ENCODE measurements at regions not wholly inside any gene's neighbourhood (a gene's known extent, or its start where the extent isn't known, plus 50 kb on each side); places are given as distances from the start of the nearest gene placed in this dataset.

DNA sequence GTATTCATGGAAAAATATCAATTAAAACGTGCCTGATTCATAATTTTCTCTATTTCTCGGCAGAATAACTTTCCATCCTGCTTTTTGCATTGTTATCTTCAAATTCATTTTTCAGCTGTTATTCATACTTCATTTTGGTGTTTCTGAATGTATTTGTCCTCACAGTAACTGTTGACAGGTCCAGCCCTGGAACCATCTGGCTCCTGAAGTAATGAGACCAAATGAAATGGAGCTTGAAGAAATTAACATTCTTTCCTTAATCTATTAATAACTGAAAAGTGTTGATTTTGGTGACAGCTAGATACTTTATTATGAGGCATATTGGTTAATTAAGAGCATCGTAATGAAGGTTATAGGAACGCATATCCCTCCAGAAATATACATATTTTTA, 257.0 kb upstream of the MINDY3 start:
- TF ChIP-seq POLR2AphosphoS5 (IDR thresholded peaks at IDR 0.05; ENCODE audit: low read depth, low read length) (no peak), SIN3A (IDR thresholded peaks at IDR 0.05; ENCODE audit: borderline replicate concordance, insufficient read depth, low read length) (no peak)
- TF ChIP-seq, protein P1, sequence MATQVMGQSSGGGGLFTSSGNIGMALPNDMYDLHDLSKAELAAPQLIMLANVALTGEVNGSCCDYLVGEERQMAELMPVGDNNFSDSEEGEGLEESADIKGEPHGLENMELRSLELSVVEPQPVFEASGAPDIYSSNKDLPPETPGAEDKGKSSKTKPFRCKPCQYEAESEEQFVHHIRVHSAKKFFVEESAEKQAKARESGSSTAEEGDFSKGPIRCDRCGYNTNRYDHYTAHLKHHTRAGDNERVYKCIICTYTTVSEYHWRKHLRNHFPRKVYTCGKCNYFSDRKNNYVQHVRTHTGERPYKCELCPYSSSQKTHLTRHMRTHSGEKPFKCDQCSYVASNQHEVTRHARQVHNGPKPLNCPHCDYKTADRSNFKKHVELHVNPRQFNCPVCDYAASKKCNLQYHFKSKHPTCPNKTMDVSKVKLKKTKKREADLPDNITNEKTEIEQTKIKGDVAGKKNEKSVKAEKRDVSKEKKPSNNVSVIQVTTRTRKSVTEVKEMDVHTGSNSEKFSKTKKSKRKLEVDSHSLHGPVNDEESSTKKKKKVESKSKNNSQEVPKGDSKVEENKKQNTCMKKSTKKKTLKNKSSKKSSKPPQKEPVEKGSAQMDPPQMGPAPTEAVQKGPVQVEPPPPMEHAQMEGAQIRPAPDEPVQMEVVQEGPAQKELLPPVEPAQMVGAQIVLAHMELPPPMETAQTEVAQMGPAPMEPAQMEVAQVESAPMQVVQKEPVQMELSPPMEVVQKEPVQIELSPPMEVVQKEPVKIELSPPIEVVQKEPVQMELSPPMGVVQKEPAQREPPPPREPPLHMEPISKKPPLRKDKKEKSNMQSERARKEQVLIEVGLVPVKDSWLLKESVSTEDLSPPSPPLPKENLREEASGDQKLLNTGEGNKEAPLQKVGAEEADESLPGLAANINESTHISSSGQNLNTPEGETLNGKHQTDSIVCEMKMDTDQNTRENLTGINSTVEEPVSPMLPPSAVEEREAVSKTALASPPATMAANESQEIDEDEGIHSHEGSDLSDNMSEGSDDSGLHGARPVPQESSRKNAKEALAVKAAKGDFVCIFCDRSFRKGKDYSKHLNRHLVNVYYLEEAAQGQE (IDR thresholded peaks at IDR 0.05; ENCODE audit: insufficient read depth in 1 of 2, low read depth in 2 of 2, low read length in 2 of 2), result no peak

Data from PFSK-1 (cell line).